ENCODE measurements at regions not wholly inside any gene's neighbourhood (a gene's known extent, or its start where the extent isn't known, plus 50 kb on each side); places are given as distances from the start of the nearest gene placed in this dataset.

- DNase-seq (ENCODE audit: low read depth), result no peak
These were observed 55.1 kb downstream of the TMEM174 start for GRCh38 chr5:73228052-73228451.

Measured in ELR (cell line).